Heart left ventricle (tissue), 16 donors: ENCODE measurements at regions not wholly inside any gene's neighbourhood (a gene's known extent, or its start where the extent isn't known, plus 50 kb on each side); places are given as distances from the start of the nearest gene placed in this dataset.

Source experiments
- ATAC-seq, 4 donors: fragments of 200-7000 bp; cut with Tn5 transposase; one replicate each; pipeline ENCODE4 v1.9.1; 2020 to 2022; ENCODE audit warnings: moderate library complexity in 4 of 4, mild to moderate bottlenecking in 3 of 4, moderate number of reproducible peaks in 1 of 4
- DNase-seq, 5 donors: peaks; one replicate each; pipeline ENCODE4 v3.0.0-alpha.2; 2020
- H3K27ac ChIP-seq, 12 donors: fragments of 200-600 bp; sonication (generic) in 4 of 12; one replicate each; pipeline versions ENCODE4 v1.5.0 to v1.8.0; 2016 to 2022; ENCODE audit warnings: mild to moderate bottlenecking in 2 of 12
- H3K27me3 ChIP-seq, 9 donors: fragments of 200-600 bp; sonication (generic) in 2 of 9; one replicate each; pipeline versions ENCODE4 v1.5.1 to v1.8.0; 2016 to 2022; ENCODE audit warnings: mild to moderate bottlenecking in 3 of 9
- H3K36me3 ChIP-seq, 9 donors: fragments of 200-600 bp; sonication (generic) in 2 of 9; one replicate each; pipeline versions ENCODE4 v1.5.0 to v1.8.0; 2018 to 2022; ENCODE audit warnings: mild to moderate bottlenecking in 2 of 9
- H3K4me1 ChIP-seq, 12 donors: fragments of 200-600 bp; sonication (generic) in 4 of 12; one replicate each; pipeline versions ENCODE4 v1.5.0 to v1.8.0; 2016 to 2022; ENCODE audit warnings: mild to moderate bottlenecking in 3 of 12
- H3K4me3 ChIP-seq, 12 donors: fragments of 200-600 bp; sonication (generic) in 4 of 12; one replicate each; pipeline versions ENCODE4 v1.5.0 to v1.8.0; 2017 to 2022; ENCODE audit warnings: mild to moderate bottlenecking in 9 of 12, moderate library complexity in 4 of 12
- H3K9me3 ChIP-seq, 12 donors: fragments of 200-600 bp; sonication (generic) in 4 of 12; one replicate each; pipeline versions ENCODE4 v1.5.0 to v1.8.0; 2016 to 2022; ENCODE audit warnings: mild to moderate bottlenecking in 1 of 12
- POLR2A ChIP-seq, 2 donors: fragments of 450-650 bp; IDR thresholded peaks; one replicate each; pipeline ENCODE4 v1.6.1; 2017; ENCODE audit warnings: antibody characterized with exemption in 2 of 2, mild to moderate bottlenecking in 2 of 2, moderate library complexity in 2 of 2
- WGBS, 4 donors: extraction: QIAGEN DNeasy Blood & Tissue Kit in 2 of 4; methylation state at CpG; one replicate each; pipeline versions ENCODE4 v1.1.5 to v1.1.7; 2013 to 2018; 5-methylcytosine and 5-hydroxymethylcytosine counted together
- intact Hi-C, 10 donors: fragments of 100-400 bp; cut with DNase I; formaldehyde crosslinking; loops; one replicate each; pipeline versions ENCODE4 v1.11.1 to v1.14.2; 2022
- TF ChIP-seq, protein P1 (sequence below), 12 donors: fragments of 200-600 bp; sonication (generic) in 4 of 12; IDR thresholded peaks; one replicate each; pipeline versions ENCODE4 v1.5.0 to v1.8.0; 2018 to 2022; ENCODE audit warnings: antibody characterized with exemption in 12 of 12, mild to moderate bottlenecking in 5 of 12
- donor health status: ischemic (EF 13 %, LVEDD 7.1; RV severe dilation, severe dysfunction).
- donor health status: healthy with polysubstance abuse.
- donor health status: DM: no; HTN: yes; CAD: no.
- donor health status: DM: no; HTN: no; CAD: no.
- donor health status: ischemic (EF 25% LVEDD 6.9; RV normal size, moderate dysfunction).
- donor health status: ischemic (EF 25% LVEDD 5.7; RV mildly dilated, moderate dysfunction).
- donor health status: healthy.
- donor health status: DM: yes; HTN: yes; CAD: no.
- donor health status: ischemic (EF 35%, LVEDD 5.7; RV mildly dilated, moderate dysfunction).
- donor health status: nonischemic (EF 11% LVEDD 7.7; RV severe dilation, severe dysfunction).
- donor health status: DM: yes; HTN: yes; CAD: no.
- donor health status: PGD.
- donor health status: ischemic (EF 29% LVEDD 5.4; RV normal size, mild dysfunction).
- donor health status: nonischemic (EF 23%, LVEDD 6.1; RV moderate dilation, normal function).

DNA sequence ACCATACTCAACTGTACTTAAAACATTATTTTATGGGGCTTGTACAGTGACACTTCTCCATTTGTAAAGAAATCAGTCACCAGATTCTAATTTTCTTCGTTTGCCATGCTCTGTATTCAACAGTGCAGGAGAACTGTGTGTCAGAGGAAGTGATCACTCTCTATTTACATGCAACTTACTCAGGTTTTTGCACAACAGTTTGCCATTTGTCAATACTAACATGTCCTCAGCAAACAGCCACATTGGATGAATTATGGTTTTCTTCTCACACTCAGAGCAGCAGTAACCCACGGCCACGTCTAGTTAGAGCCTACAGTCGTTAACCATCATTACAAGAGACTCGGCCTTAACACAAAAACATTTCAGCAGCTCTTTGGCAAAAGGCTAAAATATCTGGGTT is 69.2 kb upstream of the SP4 start:
- 77 to 82% (median 80%) methylated on average over 5 of the region's 5 CpGs for WGBS, 4 donors
- DNase-seq = no peak
- intact Hi-C loops = no loop called here

DNA sequence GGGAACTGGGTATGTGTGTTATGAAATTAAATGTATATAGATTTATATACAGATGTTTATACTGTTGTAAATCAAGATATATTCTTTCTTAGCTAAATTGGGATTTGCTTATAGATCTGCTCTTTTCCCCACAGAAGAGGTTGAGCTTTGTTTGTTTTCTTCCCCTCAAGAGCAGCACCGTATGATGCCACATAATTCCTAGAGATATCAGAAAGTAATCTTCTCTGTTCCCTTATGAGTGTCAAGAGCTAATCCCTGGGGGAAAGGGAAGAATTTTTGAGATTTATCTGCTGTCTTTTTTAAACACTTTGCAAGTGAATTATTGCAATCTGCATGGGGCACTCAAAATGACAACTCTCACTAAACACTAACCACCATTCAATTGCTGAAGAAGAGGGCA is 68.7 kb upstream of the SP4 start:
- H3K36me3 ChIP-seq = no peaks in the 10 kb centered on the region
- intact Hi-C loops = no loop called here
- no peak overlapping the region for H3K27ac ChIP-seq
- ATAC-seq (no peak), DNase-seq (no peak)
- no peaks in the 10 kb centered on the region for H3K9me3 ChIP-seq
- H3K27me3 ChIP-seq = peaks cover 0 to 2% (median 0%) of the 10 kb centered on the region in 9 donors
- H3K4me3 ChIP-seq = no peak overlapping the region
- TF ChIP-seq, protein P1, sequence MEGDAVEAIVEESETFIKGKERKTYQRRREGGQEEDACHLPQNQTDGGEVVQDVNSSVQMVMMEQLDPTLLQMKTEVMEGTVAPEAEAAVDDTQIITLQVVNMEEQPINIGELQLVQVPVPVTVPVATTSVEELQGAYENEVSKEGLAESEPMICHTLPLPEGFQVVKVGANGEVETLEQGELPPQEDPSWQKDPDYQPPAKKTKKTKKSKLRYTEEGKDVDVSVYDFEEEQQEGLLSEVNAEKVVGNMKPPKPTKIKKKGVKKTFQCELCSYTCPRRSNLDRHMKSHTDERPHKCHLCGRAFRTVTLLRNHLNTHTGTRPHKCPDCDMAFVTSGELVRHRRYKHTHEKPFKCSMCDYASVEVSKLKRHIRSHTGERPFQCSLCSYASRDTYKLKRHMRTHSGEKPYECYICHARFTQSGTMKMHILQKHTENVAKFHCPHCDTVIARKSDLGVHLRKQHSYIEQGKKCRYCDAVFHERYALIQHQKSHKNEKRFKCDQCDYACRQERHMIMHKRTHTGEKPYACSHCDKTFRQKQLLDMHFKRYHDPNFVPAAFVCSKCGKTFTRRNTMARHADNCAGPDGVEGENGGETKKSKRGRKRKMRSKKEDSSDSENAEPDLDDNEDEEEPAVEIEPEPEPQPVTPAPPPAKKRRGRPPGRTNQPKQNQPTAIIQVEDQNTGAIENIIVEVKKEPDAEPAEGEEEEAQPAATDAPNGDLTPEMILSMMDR (IDR thresholded peaks at IDR 0.05) = no peak
- TF ChIP-seq POLR2A (IDR thresholded peaks at IDR 0.05) = no peak
- H3K4me1 ChIP-seq = peaks cover 0 to 38% (median 0%) of the 10 kb centered on the region in 12 donors
- WGBS, 4 donors = 49 to 69% (median 63%) methylated on average over 1 of the region's 1 CpG

More for the DNA sequence above, 69.2 kb upstream of the SP4 start:
- H3K27ac ChIP-seq = no peak overlapping the region
- H3K4me3 ChIP-seq = no peak overlapping the region
- H3K4me1 ChIP-seq = peaks cover 0 to 44% (median 0%) of the 10 kb centered on the region in 12 donors
- H3K36me3 ChIP-seq = no peaks in the 10 kb centered on the region
- no peak for ATAC-seq
- no peaks in the 10 kb centered on the region for H3K9me3 ChIP-seq
- H3K27me3 ChIP-seq = peaks cover 0 to 2% (median 0%) of the 10 kb centered on the region in 9 donors
- TF ChIP-seq POLR2A (IDR thresholded peaks at IDR 0.05) = no peak
- TF ChIP-seq, protein P1 (IDR thresholded peaks at IDR 0.05) = no peak

- peaks cover 0 to 17% (median 0%) of the 10 kb centered on the region in 12 donors for H3K4me1 ChIP-seq
- 49 to 69% (median 67%) methylated on average over 5 of the region's 5 CpGs for WGBS, 4 donors
- ATAC-seq = no peak
- no peak for DNase-seq
- H3K4me3 ChIP-seq = no peak overlapping the region
- H3K27ac ChIP-seq = no peak overlapping the region
- no peaks in the 10 kb centered on the region for H3K36me3 ChIP-seq
- H3K9me3 ChIP-seq = peaks cover 0 to 4% (median 0%) of the 10 kb centered on the region in 12 donors
- peaks cover 0 to 2% (median 0%) of the 10 kb centered on the region in 9 donors for H3K27me3 ChIP-seq
- TF ChIP-seq POLR2A (IDR thresholded peaks at IDR 0.05) = no peak
- intact Hi-C loops = no loop called here
These were observed 66.3 kb upstream of the SP4 start for GRCh38 chr7:21361413-21362125.

- Histone ChIP-seq H3K27ac (no peak overlapping the region), H3K36me3 (no peaks in the 10 kb centered on the region), H3K27me3 (no peaks in the 10 kb centered on the region), H3K4me1 (peaks cover 0 to 3% (median 0%) of the 10 kb centered on the region in 12 donors), H3K9me3 (peaks cover 0 to 4% (median 0%) of the 10 kb centered on the region in 12 donors), H3K4me3 (no peak overlapping the region)
- ATAC-seq = no peak
- no peak for DNase-seq
- intact Hi-C loops = no loop called here
- 89 to 94% (median 91%) methylated on average over 2 of the region's 2 CpGs for WGBS, 4 donors
- TF ChIP-seq, protein P1 (IDR thresholded peaks at IDR 0.05) = no peak
- TF ChIP-seq POLR2A (IDR thresholded peaks at IDR 0.05) = no peak
These were observed 63.0 kb upstream of the SP4 start for GRCh38 chr7:21364801-21365271.
